ENCODE measurements at regions not wholly inside any gene's neighbourhood (a gene's known extent, or its start where the extent isn't known, plus 50 kb on each side); places are given as distances from the start of the nearest gene placed in this dataset.

GRCh38 chr12:34334538-34334937 lies 312.2 kb downstream of the ALG10 start:
- POLR2A ChIA-PET = no interaction called here
- CTCF ChIA-PET = no interaction called here
- no TSS peak for BruUV-seq (replicated peaks)
- Histone ChIP-seq H3K4me3 (replicated peaks in 1 of 3; ENCODE audit: insufficient read depth in 1 of 3, low read depth in 1 of 3, low read length in 3 of 3) (no peak overlapping the region), H3K9ac (replicated peaks; ENCODE audit: extremely low read depth, insufficient read depth, low read length) (no peak overlapping the region), H2AFZ (ENCODE audit: low read depth, low read length) (no peak overlapping the region), H3K9me1 (replicated peaks; ENCODE audit: control insufficient read depth, extremely low read depth, insufficient read depth, low read length) (no peaks in the 10 kb centered on the region), H3K36me3 (ENCODE audit: control insufficient read depth in 2 of 2, extremely low read depth in 1 of 2, insufficient read depth in 2 of 2, low read length in 2 of 2) (no peaks in the 10 kb centered on the region), H3K79me2 (ENCODE audit: control insufficient read depth, insufficient read depth, low read length) (no peaks in the 10 kb centered on the region), H3K9me3 (replicated peaks; ENCODE audit: control insufficient read depth, insufficient read depth, low read length) (peaks cover 3% of the 10 kb centered on the region), H4K20me1 (replicated peaks; ENCODE audit: control insufficient read depth, extremely low read depth, insufficient read depth, low read length) (no peaks in the 10 kb centered on the region), H3K4me1 (ENCODE audit: control insufficient read depth, extremely low read depth, insufficient read depth, low read length) (no peaks in the 10 kb centered on the region), H3K4me2 (ENCODE audit: insufficient read depth, low read length) (no peak overlapping the region), H3K27ac (ENCODE audit: insufficient read depth, low read depth, low read length) (no peak overlapping the region), H3K27me3 (ENCODE audit: control insufficient read depth in 2 of 2, insufficient read depth in 2 of 2, low read length in 2 of 2) (no peaks in the 10 kb centered on the region)
- FAIRE-seq (no peak), DNase-seq (ENCODE audit: low read depth, low spot score) (no peak)
- dilution Hi-C loops (cut with MboI; ENCODE audit: extremely low pct_ligation_motif_present, low sequenced_read_pairs) (no loop called here), intact Hi-C loops (cut with micrococcal nuclease) (no loop called here)
- TF ChIP-seq JUN (IDR thresholded peaks at IDR 0.05; ENCODE audit: borderline replicate concordance, insufficient read depth, insufficient read length, low read depth) (no peak), MYC (IDR thresholded peaks at IDR 0.05; ENCODE audit: low read depth, low read length) (no peak), POLR2A (IDR thresholded peaks at IDR 0.05; ENCODE audit: low read depth, low read length) (no peak), EZH2 (IDR thresholded peaks at IDR 0.05; ENCODE audit: borderline replicate concordance, low read depth, low read length, severe bottlenecking) (no peak), FOS (IDR thresholded peaks at IDR 0.05; ENCODE audit: borderline replicate concordance, insufficient read depth, low read length) (no peak), POLR2AphosphoS5 (IDR thresholded peaks at IDR 0.05; ENCODE audit: insufficient read depth, low read depth, low read length) (no peak), GATA2 (IDR thresholded peaks at IDR 0.05; ENCODE audit: insufficient read depth, insufficient read length, low read depth, low read length) (no peak)
- TF ChIP-seq, protein P1, sequence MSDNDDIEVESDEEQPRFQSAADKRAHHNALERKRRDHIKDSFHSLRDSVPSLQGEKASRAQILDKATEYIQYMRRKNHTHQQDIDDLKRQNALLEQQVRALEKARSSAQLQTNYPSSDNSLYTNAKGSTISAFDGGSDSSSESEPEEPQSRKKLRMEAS (IDR thresholded peaks at IDR 0.05; ENCODE audit: insufficient read depth, insufficient read length) = no peak
- TF ChIP-seq, protein P2, sequence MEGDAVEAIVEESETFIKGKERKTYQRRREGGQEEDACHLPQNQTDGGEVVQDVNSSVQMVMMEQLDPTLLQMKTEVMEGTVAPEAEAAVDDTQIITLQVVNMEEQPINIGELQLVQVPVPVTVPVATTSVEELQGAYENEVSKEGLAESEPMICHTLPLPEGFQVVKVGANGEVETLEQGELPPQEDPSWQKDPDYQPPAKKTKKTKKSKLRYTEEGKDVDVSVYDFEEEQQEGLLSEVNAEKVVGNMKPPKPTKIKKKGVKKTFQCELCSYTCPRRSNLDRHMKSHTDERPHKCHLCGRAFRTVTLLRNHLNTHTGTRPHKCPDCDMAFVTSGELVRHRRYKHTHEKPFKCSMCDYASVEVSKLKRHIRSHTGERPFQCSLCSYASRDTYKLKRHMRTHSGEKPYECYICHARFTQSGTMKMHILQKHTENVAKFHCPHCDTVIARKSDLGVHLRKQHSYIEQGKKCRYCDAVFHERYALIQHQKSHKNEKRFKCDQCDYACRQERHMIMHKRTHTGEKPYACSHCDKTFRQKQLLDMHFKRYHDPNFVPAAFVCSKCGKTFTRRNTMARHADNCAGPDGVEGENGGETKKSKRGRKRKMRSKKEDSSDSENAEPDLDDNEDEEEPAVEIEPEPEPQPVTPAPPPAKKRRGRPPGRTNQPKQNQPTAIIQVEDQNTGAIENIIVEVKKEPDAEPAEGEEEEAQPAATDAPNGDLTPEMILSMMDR (IDR thresholded peaks at IDR 0.05; ENCODE audit: extremely low read depth in 1 of 2, insufficient read depth in 1 of 2, low read depth in 1 of 2, low read length in 2 of 2) = no peak
